Neural progenitor cell (in vitro differentiated cells): ENCODE measurements at regions not wholly inside any gene's neighbourhood (a gene's known extent, or its start where the extent isn't known, plus 50 kb on each side); places are given as distances from the start of the nearest gene placed in this dataset.

ENCODE experiments used
- DNase-seq: peaks from one replicate; pipeline ENCODE4 v3.0.0-alpha.2; 2016; ENCODE audit warnings: low spot score
- H2AFZ ChIP-seq: fragments of 200-600 bp; sonication (generic); replicated peaks from 2 replicates; pipeline ENCODE4 v1.6.1; 2016; ENCODE audit warnings: antibody characterized with exemption
- H3F3A ChIP-seq: fragments of 200-600 bp; sonication (generic); 2 replicates; pipeline ENCODE4 v1.6.1; 2016; ENCODE audit warnings: antibody characterized with exemption, low read depth
- H3K27ac ChIP-seq: fragments of 200-600 bp; sonication (generic); 2 replicates; pipeline ENCODE4 v1.5.1; 2016; ENCODE audit warnings: mild to moderate bottlenecking
- H3K27me3 ChIP-seq: fragments of 200-600 bp; sonication (generic); 2 replicates; pipeline ENCODE4 v1.6.1; 2016; ENCODE audit warnings: mild to moderate bottlenecking, moderate library complexity
- H3K36me3 ChIP-seq: fragments of 200-600 bp; sonication (generic); 2 replicates; pipeline ENCODE4 v1.5.1; 2016
- H3K4me1 ChIP-seq: fragments of 200-600 bp; sonication (generic); 2 replicates; pipeline ENCODE4 v1.6.1; 2016; ENCODE audit warnings: mixed run types
- H3K4me2 ChIP-seq: fragments of 200-600 bp; sonication (generic); 2 replicates; pipeline ENCODE4 v1.6.1; 2016
- H3K4me3 ChIP-seq: fragments of 200-600 bp; sonication (generic); 2 replicates; pipeline ENCODE4 v1.5.1; 2016
- H3K79me2 ChIP-seq: fragments of 200-600 bp; sonication (generic); 2 replicates; pipeline ENCODE4 v1.6.1; 2016; ENCODE audit warnings: low read depth
- H3K9ac ChIP-seq: fragments of 200-600 bp; sonication (generic); 2 replicates; pipeline ENCODE4 v1.6.1; 2016
- H3K9me3 ChIP-seq: fragments of 200-600 bp; sonication (generic); 2 replicates; pipeline ENCODE4 v1.5.1; 2016; ENCODE audit warnings: low read depth
- H4K20me1 ChIP-seq: fragments of 200-600 bp; sonication (generic); 2 replicates; pipeline ENCODE4 v1.6.1; 2016; ENCODE audit warnings: low read depth
- H3K27ac Mint-ChIP-seq: 3 replicates; pipeline ENCODE4 v1.8.0; 2021; ENCODE audit warnings: mixed read lengths
- H3K27me3 Mint-ChIP-seq: 2 replicates; pipeline ENCODE4 v1.8.0; 2022; ENCODE audit warnings: low read depth, mild to moderate bottlenecking, inconsistent platforms, moderate library complexity, mixed read lengths; ENCODE audit not compliant: insufficient read depth
- H3K36me3 Mint-ChIP-seq: 3 replicates; pipeline ENCODE4 v1.8.0; 2021; ENCODE audit warnings: mixed read lengths
- H3K4me1 Mint-ChIP-seq: 3 replicates; pipeline ENCODE4 v1.8.0; 2021; ENCODE audit warnings: mixed read lengths
- H3K4me3 Mint-ChIP-seq: 3 replicates; pipeline ENCODE4 v1.8.0; 2021; ENCODE audit warnings: mild to moderate bottlenecking, moderate library complexity, mixed read lengths
- H3K9me3 Mint-ChIP-seq: 3 replicates; pipeline ENCODE4 v1.8.0; 2020; ENCODE audit warnings: mixed read lengths
- EZH2 ChIP-seq: fragments of 200-600 bp; sonication (generic); IDR thresholded peaks from 2 replicates; pipeline ENCODE4 v1.6.1; 2017; ENCODE audit warnings: antibody characterized with exemption, mild to moderate bottlenecking, moderate library complexity
- EZH2phosphoT487 ChIP-seq: fragments of 200-600 bp; sonication (generic); IDR thresholded peaks from 2 replicates; pipeline ENCODE4 v1.6.1; 2017; ENCODE audit warnings: antibody characterized with exemption
- TF ChIP-seq, protein P1 (sequence below): fragments of 200-600 bp; sonication (generic); IDR thresholded peaks from 2 replicates; pipeline ENCODE4 v1.5.1; 2017; ENCODE audit warnings: antibody characterized with exemption, mild to moderate bottlenecking

DNA sequence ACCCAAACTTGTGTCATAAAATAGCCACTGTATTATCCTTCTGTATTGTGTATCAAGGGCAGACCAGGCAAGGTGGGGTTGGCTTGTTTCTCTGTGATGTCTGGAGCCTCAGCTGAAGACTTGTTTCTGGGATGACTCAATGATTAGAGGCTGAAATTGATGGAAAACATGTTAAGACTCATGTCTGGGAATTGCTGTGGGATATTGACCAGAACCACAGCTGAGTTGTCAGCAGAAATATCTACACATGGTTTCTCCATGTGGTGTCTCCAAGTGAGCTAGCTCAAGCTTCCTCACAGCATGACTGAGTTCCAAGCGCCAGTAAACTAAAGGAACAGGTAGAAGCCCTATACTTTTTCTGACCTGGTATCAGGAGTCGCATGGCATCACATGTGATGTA lies 128.5 kb upstream of the SYNDIG1 start:
- no peak overlapping the region for H3K4me2 ChIP-seq
- Mint-ChIP-seq H3K4me3 (no peak overlapping the region), H3K4me1 (peaks cover 4% of the 10 kb centered on the region), H3K27me3 (peaks cover 2% of the 10 kb centered on the region), H3K27ac (no peak overlapping the region), H3K9me3 (no peaks in the 10 kb centered on the region), H3K36me3 (no peaks in the 10 kb centered on the region)
- no peaks in the 10 kb centered on the region for H3K36me3 ChIP-seq
- peaks cover 12% of the 10 kb centered on the region for H3K4me1 ChIP-seq
- H3K9me3 ChIP-seq = no peaks in the 10 kb centered on the region
- no peak overlapping the region for H3K4me3 ChIP-seq
- H4K20me1 ChIP-seq = no peaks in the 10 kb centered on the region
- H3F3A ChIP-seq = no peaks in the 10 kb centered on the region
- H2AFZ ChIP-seq = no peak overlapping the region
- TF ChIP-seq EZH2 = no peak
- no peak for TF ChIP-seq EZH2phosphoT487
- TF ChIP-seq, protein P1, sequence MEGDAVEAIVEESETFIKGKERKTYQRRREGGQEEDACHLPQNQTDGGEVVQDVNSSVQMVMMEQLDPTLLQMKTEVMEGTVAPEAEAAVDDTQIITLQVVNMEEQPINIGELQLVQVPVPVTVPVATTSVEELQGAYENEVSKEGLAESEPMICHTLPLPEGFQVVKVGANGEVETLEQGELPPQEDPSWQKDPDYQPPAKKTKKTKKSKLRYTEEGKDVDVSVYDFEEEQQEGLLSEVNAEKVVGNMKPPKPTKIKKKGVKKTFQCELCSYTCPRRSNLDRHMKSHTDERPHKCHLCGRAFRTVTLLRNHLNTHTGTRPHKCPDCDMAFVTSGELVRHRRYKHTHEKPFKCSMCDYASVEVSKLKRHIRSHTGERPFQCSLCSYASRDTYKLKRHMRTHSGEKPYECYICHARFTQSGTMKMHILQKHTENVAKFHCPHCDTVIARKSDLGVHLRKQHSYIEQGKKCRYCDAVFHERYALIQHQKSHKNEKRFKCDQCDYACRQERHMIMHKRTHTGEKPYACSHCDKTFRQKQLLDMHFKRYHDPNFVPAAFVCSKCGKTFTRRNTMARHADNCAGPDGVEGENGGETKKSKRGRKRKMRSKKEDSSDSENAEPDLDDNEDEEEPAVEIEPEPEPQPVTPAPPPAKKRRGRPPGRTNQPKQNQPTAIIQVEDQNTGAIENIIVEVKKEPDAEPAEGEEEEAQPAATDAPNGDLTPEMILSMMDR = no peak
- no peak for DNase-seq
- H3K27me3 ChIP-seq = no peaks in the 10 kb centered on the region
- H3K27ac ChIP-seq = no peak overlapping the region
- no peak overlapping the region for H3K9ac ChIP-seq
- H3K79me2 ChIP-seq = no peaks in the 10 kb centered on the region

DNA sequence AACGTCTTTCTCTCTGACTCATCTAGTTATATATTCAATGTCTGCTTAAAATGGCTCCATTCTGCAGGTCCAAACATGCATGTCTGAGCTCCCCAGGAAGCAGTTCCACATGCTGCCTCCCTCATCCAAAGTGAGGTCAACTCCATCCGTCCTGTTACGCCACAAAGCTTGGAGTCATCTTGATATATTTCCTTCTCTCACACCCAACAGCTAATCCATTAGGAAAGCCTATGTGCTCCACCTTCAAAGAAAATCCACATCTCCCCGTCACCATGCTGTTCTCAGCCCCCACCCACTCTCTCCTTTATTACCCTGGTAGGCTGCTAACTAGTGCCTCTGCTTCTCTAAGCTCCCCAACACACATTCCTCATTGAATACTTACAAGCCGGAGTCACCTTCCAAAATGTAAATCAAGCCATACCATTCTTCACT lies 130.2 kb upstream of the SYNDIG1 start:
- no peak for DNase-seq
- Histone ChIP-seq H3K27me3 (no peaks in the 10 kb centered on the region), H4K20me1 (no peaks in the 10 kb centered on the region), H3K36me3 (no peaks in the 10 kb centered on the region), H3K9ac (no peak overlapping the region), H3K4me1 (peaks cover 10% of the 10 kb centered on the region), H3F3A (no peaks in the 10 kb centered on the region), H3K79me2 (no peaks in the 10 kb centered on the region), H3K4me3 (no peak overlapping the region), H2AFZ (no peak overlapping the region), H3K27ac (no peak overlapping the region), H3K9me3 (no peaks in the 10 kb centered on the region), H3K4me2 (no peak overlapping the region)
- no peaks in the 10 kb centered on the region for H3K9me3 Mint-ChIP-seq
- H3K27ac Mint-ChIP-seq = no peak overlapping the region
- TF ChIP-seq, protein P1 = no peak
- TF ChIP-seq EZH2phosphoT487 (no peak), EZH2 (no peak)
- H3K4me3 Mint-ChIP-seq = no peak overlapping the region
- peaks cover 4% of the 10 kb centered on the region for H3K27me3 Mint-ChIP-seq
- no peaks in the 10 kb centered on the region for H3K36me3 Mint-ChIP-seq
- H3K4me1 Mint-ChIP-seq = peaks cover 4% of the 10 kb centered on the region

DNA sequence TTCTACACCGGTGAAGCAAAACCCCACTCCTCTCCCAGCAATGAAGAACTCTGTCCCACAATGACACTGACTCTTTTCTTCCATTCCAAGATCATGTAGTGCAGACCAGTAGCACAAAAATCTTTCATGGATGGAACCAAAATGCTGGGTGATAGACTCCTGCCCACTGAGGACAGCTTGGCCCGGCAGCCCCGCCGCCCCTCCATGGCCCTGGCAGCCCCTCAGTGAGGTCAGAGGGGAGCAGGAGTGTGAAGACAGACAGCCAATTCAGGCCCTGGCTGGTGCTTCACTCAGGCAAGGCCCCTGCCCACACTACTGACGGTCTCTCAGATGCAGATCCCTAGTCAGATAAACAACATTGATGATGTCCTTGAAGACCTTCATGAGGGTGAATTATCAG lies 131.9 kb upstream of the SYNDIG1 start:
- Mint-ChIP-seq H3K9me3 (no peaks in the 10 kb centered on the region), H3K36me3 (no peaks in the 10 kb centered on the region), H3K4me1 (peaks cover 4% of the 10 kb centered on the region), H3K27me3 (peaks cover 4% of the 10 kb centered on the region), H3K4me3 (no peak overlapping the region), H3K27ac (no peak overlapping the region)
- Histone ChIP-seq H3K27ac (no peak overlapping the region), H4K20me1 (no peaks in the 10 kb centered on the region), H3K4me1 (peaks cover 4% of the 10 kb centered on the region), H3K36me3 (no peaks in the 10 kb centered on the region), H3K4me3 (no peak overlapping the region), H3K79me2 (no peaks in the 10 kb centered on the region), H3F3A (no peaks in the 10 kb centered on the region), H3K9ac (no peak overlapping the region), H2AFZ (no peak overlapping the region), H3K9me3 (no peaks in the 10 kb centered on the region), H3K4me2 (no peak overlapping the region), H3K27me3 (no peaks in the 10 kb centered on the region)
- TF ChIP-seq, protein P1 = no peak
- no peak for TF ChIP-seq EZH2phosphoT487
- no peak for TF ChIP-seq EZH2
- no peak for DNase-seq
